Mesenchymal stem cell (in vitro differentiated cells and primary cell): ENCODE measurements at regions not wholly inside any gene's neighbourhood (a gene's known extent, or its start where the extent isn't known, plus 50 kb on each side); places are given as distances from the start of the nearest gene placed in this dataset.

ENCODE experiments used
- DNase-seq: peaks from one replicate; pipeline ENCODE4 v3.0.0-alpha.2; 2013
- H2AFZ ChIP-seq: one replicate; pipeline ENCODE4 v1.6.1; 2013; ENCODE audit warnings: low read depth, mild to moderate bottlenecking, control low read depth, inconsistent platforms, low read length, moderate library complexity
- H2AK5ac ChIP-seq: 2 replicates; pipeline ENCODE4 v1.6.1; 2013; ENCODE audit warnings: low read length, moderate library complexity, mild to moderate bottlenecking, inconsistent platforms; ENCODE audit not compliant: severe bottlenecking
- H2BK120ac ChIP-seq: one replicate; pipeline ENCODE4 v1.6.1; 2013; ENCODE audit warnings: low read depth, mild to moderate bottlenecking, inconsistent platforms, low read length, moderate library complexity
- H2BK12ac ChIP-seq, 2 experiments: one replicate each; pipeline ENCODE4 v1.6.1; 2013; ENCODE audit warnings: inconsistent platforms in 2 of 2, low read length in 2 of 2, mild to moderate bottlenecking in 2 of 2, moderate library complexity in 2 of 2, control low read depth in 1 of 2
- H2BK15ac ChIP-seq: one replicate; pipeline ENCODE4 v1.6.1; 2013; ENCODE audit warnings: mild to moderate bottlenecking, low read depth, inconsistent platforms; ENCODE audit not compliant: poor library complexity, severe bottlenecking
- H2BK5ac ChIP-seq: 2 replicates; pipeline ENCODE4 v1.6.1; 2013; ENCODE audit warnings: low read depth, mild to moderate bottlenecking, low read length, control low read depth, inconsistent platforms; ENCODE audit not compliant: poor library complexity, severe bottlenecking
- H3K14ac ChIP-seq, 2 experiments: one replicate each; pipeline ENCODE4 v1.6.1; 2013; ENCODE audit warnings: inconsistent platforms in 2 of 2, low read length in 2 of 2, control low read depth in 1 of 2, mild to moderate bottlenecking in 1 of 2, moderate library complexity in 1 of 2
- H3K18ac ChIP-seq, 2 experiments: one replicate each; pipeline ENCODE4 v1.6.1; 2013; ENCODE audit warnings: inconsistent platforms in 2 of 2, low read length in 2 of 2, control low read depth in 1 of 2, low read depth in 1 of 2, mild to moderate bottlenecking in 1 of 2
- H3K23ac ChIP-seq, 2 experiments: one replicate each; pipeline ENCODE4 v1.6.1; 2013; ENCODE audit warnings: inconsistent platforms in 2 of 2, low read length in 2 of 2, mild to moderate bottlenecking in 2 of 2, moderate library complexity in 2 of 2, control low read depth in 1 of 2
- H3K27ac ChIP-seq: 2 replicates; pipeline ENCODE4 v1.5.1; 2013; ENCODE audit warnings: mild to moderate bottlenecking, moderate library complexity, low read length, control low read depth, inconsistent platforms; ENCODE audit not compliant: poor library complexity, severe bottlenecking
- H3K27me3 ChIP-seq, 2 experiments: 2 replicates each; pipeline versions ENCODE4 v1.6.1 to v1.7.0; 2013; ENCODE audit warnings: low read length in 2 of 2, mild to moderate bottlenecking in 2 of 2, moderate library complexity in 2 of 2, control low read depth in 1 of 2, inconsistent platforms in 1 of 2; ENCODE audit not compliant: control insufficient read depth in 1 of 2, insufficient read depth in 1 of 2
- H3K36me3 ChIP-seq, 2 experiments: 2 replicates each; pipeline versions ENCODE4 v1.6.1 to v1.7.0; 2013; ENCODE audit warnings: low read length in 2 of 2, control low read depth in 1 of 2, inconsistent platforms in 1 of 2, low read depth in 1 of 2, mild to moderate bottlenecking in 1 of 2; ENCODE audit not compliant: insufficient read depth in 2 of 2, control insufficient read depth in 1 of 2
- H3K4ac ChIP-seq, 2 experiments: one replicate each; pipeline ENCODE4 v1.6.1; 2013; ENCODE audit warnings: inconsistent platforms in 2 of 2, low read length in 2 of 2, mild to moderate bottlenecking in 2 of 2, moderate library complexity in 2 of 2, control low read depth in 1 of 2, low read depth in 1 of 2
- H3K4me1 ChIP-seq: 2 replicates; pipeline ENCODE4 v1.6.1; 2013; ENCODE audit warnings: low read depth, low read length, control low read depth; ENCODE audit not compliant: control insufficient read depth, insufficient read depth
- H3K4me2 ChIP-seq: 2 replicates; pipeline ENCODE4 v1.6.1; 2013; ENCODE audit warnings: low read length, mild to moderate bottlenecking, inconsistent platforms; ENCODE audit not compliant: poor library complexity, severe bottlenecking
- H3K4me3 ChIP-seq, 2 experiments: 2 replicates each; pipeline versions ENCODE4 v1.5.1 to v1.7.0; 2013; ENCODE audit warnings: low read length in 2 of 2, mild to moderate bottlenecking in 2 of 2, control low read depth in 1 of 2, low read depth in 1 of 2; ENCODE audit not compliant: insufficient read depth in 1 of 2
- H3K79me1 ChIP-seq: replicated peaks from 2 replicates; pipeline ENCODE4 v1.6.1; 2013; ENCODE audit warnings: mild to moderate bottlenecking, control low read depth, low read length, inconsistent platforms; ENCODE audit not compliant: poor library complexity, severe bottlenecking
- H3K9ac ChIP-seq: 2 replicates; pipeline ENCODE4 v1.7.0; 2013; ENCODE audit warnings: mild to moderate bottlenecking, low read length, moderate library complexity
- H3K9me3 ChIP-seq: 2 replicates; pipeline ENCODE4 v1.7.0; 2013; ENCODE audit warnings: mild to moderate bottlenecking, low read length; ENCODE audit not compliant: control insufficient read depth
- H4K8ac ChIP-seq: one replicate; pipeline ENCODE4 v1.6.1; 2013; ENCODE audit warnings: inconsistent platforms, mild to moderate bottlenecking, low read length, moderate library complexity
- H4K91ac ChIP-seq: one replicate; pipeline ENCODE4 v1.6.1; 2013; ENCODE audit warnings: mild to moderate bottlenecking, low read length, inconsistent platforms
- WGBS: methylation state at CpG from one replicate; pipeline ENCODE4 v1.1.7; 2013; ENCODE audit warnings: mixed read lengths; 5-methylcytosine and 5-hydroxymethylcytosine counted together

GRCh38 chr12:82130762-82131161 is 227.4 kb downstream of the CCDC59 start:
- Histone ChIP-seq H3K36me3 (no peaks in the 10 kb centered on the region), H3K27me3 (no peaks in the 10 kb centered on the region), H3K4me3 (no peak overlapping the region), H3K4ac (no peak overlapping the region), H2BK5ac (no peak overlapping the region), H2BK12ac (no peak overlapping the region), H3K79me1 (no peaks in the 10 kb centered on the region), H4K91ac (no peak overlapping the region), H2BK120ac (no peak overlapping the region), H2AFZ (no peak overlapping the region), H3K9ac (no peak overlapping the region), H3K9me3 (no peaks in the 10 kb centered on the region), H2AK5ac (no peak overlapping the region), H3K14ac (no peak overlapping the region), H2BK15ac (no peak overlapping the region), H4K8ac (no peak overlapping the region), H3K27ac (no peak overlapping the region), H3K4me1 (no peaks in the 10 kb centered on the region), H3K23ac (no peak overlapping the region), H3K4me2 (no peak overlapping the region), H3K18ac (no peak overlapping the region)
- no peak for DNase-seq

GRCh38 chr12:82124711-82125380 is 233.3 kb downstream of the CCDC59 start:
- H3K79me1 ChIP-seq = no peaks in the 10 kb centered on the region
- no peak overlapping the region for H2AK5ac ChIP-seq
- peak overlapping the region; percentile 64 for H3K9ac ChIP-seq
- no peak overlapping the region for H3K27ac ChIP-seq
- no peak overlapping the region for H3K4me2 ChIP-seq
- H2BK120ac ChIP-seq = no peak overlapping the region
- no peak overlapping the region for H3K4me3 ChIP-seq
- no peak for DNase-seq
- H2BK5ac ChIP-seq = no peak overlapping the region
- H3K14ac ChIP-seq = no peak overlapping the region
- H2BK15ac ChIP-seq = no peak overlapping the region
- WGBS = 33% methylated on average over 2 of the region's 2 CpGs
- no peaks in the 10 kb centered on the region for H3K36me3 ChIP-seq
- H3K27me3 ChIP-seq = no peaks in the 10 kb centered on the region
- H2BK12ac ChIP-seq = no peak overlapping the region
- H2AFZ ChIP-seq = no peak overlapping the region
- H3K9me3 ChIP-seq = peaks cover 11% of the 10 kb centered on the region
- no peaks in the 10 kb centered on the region for H3K4me1 ChIP-seq
- no peak overlapping the region for H4K8ac ChIP-seq
- no peak overlapping the region for H3K18ac ChIP-seq
- H4K91ac ChIP-seq = no peak overlapping the region
- H3K23ac ChIP-seq = no peak overlapping the region
- no peak overlapping the region for H3K4ac ChIP-seq

- Histone ChIP-seq H3K4me3 (no peak overlapping the region), H3K27me3 (no peaks in the 10 kb centered on the region), H3K4me2 (no peak overlapping the region), H3K79me1 (no peaks in the 10 kb centered on the region), H2BK5ac (no peak overlapping the region), H2AK5ac (no peak overlapping the region), H3K14ac (no peak overlapping the region), H3K9me3 (peaks cover 14% of the 10 kb centered on the region), H3K4ac (no peak overlapping the region), H2BK12ac (no peak overlapping the region), H3K36me3 (no peaks in the 10 kb centered on the region), H4K8ac (no peak overlapping the region), H3K4me1 (no peaks in the 10 kb centered on the region), H4K91ac (no peak overlapping the region), H3K18ac (no peak overlapping the region), H2BK120ac (no peak overlapping the region), H2AFZ (no peak overlapping the region), H3K9ac (no peak overlapping the region), H3K27ac (no peak overlapping the region), H2BK15ac (no peak overlapping the region), H3K23ac (no peak overlapping the region)
- no peak for DNase-seq
Observed at GRCh38 chr12:82121545-82121944, 236.6 kb downstream of the CCDC59 start.

- Histone ChIP-seq H3K4me1 (no peaks in the 10 kb centered on the region), H2BK5ac (no peak overlapping the region), H3K27ac (no peak overlapping the region), H3K27me3 (no peaks in the 10 kb centered on the region), H3K9ac (no peak overlapping the region), H3K36me3 (no peaks in the 10 kb centered on the region), H2AFZ (no peak overlapping the region), H3K23ac (no peak overlapping the region), H2BK15ac (no peak overlapping the region), H3K4me2 (no peak overlapping the region), H2AK5ac (no peak overlapping the region), H3K9me3 (peaks cover 14% of the 10 kb centered on the region), H2BK120ac (no peak overlapping the region), H3K14ac (no peak overlapping the region), H3K4ac (no peak overlapping the region), H3K18ac (no peak overlapping the region), H3K4me3 (no peak overlapping the region), H4K8ac (no peak overlapping the region), H3K79me1 (no peaks in the 10 kb centered on the region), H2BK12ac (no peak overlapping the region), H4K91ac (no peak overlapping the region)
- 82% methylated on average over 4 of the region's 4 CpGs for WGBS
- no peak for DNase-seq
Observed at GRCh38 chr12:82120901-82121300, 237.3 kb downstream of the CCDC59 start.
